C4-2B (cell line): ENCODE measurements at regions not wholly inside any gene's neighbourhood (a gene's known extent, or its start where the extent isn't known, plus 50 kb on each side); places are given as distances from the start of the nearest gene placed in this dataset.

Source experiments
- H3K27ac ChIP-seq: fragments of 450-650 bp; 2 replicates; pipeline ENCODE4 v1.5.1; 2017
- ZFX ChIP-seq: fragments of 450-650 bp; IDR thresholded peaks from 2 replicates; pipeline ENCODE4 v1.6.1; 2017
- TF ChIP-seq, protein P1 (sequence below): fragments of 450-650 bp; conservative IDR thresholded peaks from 2 replicates; pipeline ENCODE4 v1.5.1; 2017; ENCODE audit warnings: mild to moderate bottlenecking

DNA sequence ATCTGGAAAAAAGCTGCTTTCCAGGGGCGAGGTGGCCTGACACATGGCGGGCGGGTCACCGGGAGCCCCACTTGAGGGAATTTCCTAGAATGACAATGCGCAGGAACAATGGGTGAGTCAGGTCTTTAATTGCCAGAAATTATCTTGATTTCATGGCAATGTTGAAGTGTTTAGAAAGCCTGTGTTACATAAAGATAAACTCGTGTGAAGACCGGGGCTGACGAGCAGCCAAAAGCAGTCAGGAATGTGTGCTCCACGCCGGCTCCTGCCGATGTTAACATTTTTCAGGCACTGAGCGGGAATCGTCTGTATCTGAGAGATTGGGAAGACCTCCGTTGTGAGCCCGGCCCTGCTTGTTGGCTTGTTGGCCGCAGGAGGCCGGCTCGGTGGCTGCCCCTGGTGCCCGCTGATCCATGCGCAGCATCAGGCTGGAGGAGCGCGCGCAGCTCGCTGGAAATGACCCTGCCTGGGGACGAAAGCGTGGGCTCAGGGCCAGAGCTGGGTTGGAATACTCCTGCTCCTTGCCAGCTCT is 353.1 kb downstream of the FOXL1 start:
- no peak overlapping the region for H3K27ac ChIP-seq
- TF ChIP-seq ZFX: no peak
- TF ChIP-seq, protein P1, sequence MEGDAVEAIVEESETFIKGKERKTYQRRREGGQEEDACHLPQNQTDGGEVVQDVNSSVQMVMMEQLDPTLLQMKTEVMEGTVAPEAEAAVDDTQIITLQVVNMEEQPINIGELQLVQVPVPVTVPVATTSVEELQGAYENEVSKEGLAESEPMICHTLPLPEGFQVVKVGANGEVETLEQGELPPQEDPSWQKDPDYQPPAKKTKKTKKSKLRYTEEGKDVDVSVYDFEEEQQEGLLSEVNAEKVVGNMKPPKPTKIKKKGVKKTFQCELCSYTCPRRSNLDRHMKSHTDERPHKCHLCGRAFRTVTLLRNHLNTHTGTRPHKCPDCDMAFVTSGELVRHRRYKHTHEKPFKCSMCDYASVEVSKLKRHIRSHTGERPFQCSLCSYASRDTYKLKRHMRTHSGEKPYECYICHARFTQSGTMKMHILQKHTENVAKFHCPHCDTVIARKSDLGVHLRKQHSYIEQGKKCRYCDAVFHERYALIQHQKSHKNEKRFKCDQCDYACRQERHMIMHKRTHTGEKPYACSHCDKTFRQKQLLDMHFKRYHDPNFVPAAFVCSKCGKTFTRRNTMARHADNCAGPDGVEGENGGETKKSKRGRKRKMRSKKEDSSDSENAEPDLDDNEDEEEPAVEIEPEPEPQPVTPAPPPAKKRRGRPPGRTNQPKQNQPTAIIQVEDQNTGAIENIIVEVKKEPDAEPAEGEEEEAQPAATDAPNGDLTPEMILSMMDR: no peak

DNA sequence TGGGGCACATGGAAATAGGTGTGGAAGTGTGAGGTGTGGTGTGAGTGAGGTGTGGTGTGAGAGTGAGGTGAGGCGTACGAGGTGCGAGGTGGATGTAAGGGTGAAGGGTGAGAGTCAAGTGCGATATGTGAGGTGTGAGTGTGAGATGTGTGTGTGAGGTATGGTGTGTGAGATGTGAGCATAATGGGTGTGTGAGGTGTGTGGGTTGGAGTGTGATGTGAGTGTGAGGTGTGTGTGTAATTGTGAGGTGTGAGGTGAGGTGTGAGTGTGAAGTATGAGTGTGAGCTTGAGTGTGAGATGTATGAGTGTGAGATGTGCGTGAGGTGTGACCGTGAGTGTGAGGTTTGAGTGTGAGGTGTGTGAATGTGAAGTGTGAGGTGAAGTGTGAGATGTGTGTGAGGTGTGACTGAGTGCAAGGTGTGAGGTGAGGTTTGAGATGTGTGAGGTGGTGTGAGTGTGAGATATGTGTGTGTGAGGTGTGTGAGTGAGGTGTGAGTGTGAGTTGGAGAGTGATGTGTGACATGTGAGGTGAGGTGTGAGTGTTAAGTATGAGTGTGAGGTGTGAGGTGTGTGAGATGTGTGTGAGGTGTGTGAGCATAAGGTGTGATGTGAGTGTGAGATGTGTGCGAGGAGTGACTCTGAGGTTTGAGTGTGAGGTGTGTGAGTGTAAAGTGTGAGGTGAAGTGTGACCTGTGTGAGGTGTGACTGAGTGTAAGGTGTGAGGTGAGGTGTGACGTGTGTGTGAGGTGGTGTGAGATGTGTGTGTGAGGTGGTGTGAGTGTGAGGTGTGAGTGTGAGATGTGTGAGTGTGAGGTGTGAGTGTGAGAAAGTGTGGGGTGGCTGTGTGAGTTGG is 354.0 kb downstream of the FOXL1 start:
- TF ChIP-seq, protein P1: no peak
- TF ChIP-seq ZFX: no peak
- H3K27ac ChIP-seq: no peak overlapping the region

DNA sequence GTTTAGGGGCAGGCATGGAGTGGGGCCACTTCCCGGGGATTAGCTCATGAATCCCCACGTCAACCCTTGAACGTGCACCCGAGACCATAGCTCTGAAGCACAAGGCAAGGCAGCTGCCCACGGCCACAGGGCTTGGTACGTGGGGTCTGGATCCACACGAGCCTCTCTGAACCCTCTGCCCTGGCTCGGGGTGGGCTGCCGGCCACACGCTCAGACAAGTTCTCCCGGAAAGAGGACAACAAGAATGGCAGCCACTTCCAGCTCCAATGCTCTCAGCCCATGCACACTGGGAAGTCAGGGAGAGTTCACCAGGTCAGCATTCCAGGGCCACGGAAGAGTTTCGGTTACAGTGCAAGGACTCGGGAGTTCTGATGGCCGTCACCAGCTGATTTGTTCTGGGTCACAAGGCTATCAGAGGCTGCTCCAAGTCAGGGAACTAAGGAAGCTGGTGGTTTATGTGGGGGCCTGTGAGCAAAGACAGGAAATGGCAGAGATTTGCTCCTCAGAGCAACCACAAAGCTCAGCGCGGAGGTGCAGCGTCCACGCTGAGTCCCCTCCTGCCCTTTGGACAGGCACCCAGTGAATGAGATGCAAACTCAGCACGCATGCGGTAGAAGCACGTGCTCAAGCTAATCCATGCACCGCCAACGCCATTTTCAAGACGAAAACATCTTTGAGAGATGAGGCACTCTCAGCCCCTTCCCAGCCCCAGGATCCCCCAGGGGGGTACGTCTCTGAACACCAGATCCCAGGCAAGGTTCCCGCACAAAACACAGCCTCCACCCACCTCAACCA is 356.4 kb downstream of the FOXL1 start:
- no peak for TF ChIP-seq ZFX
- TF ChIP-seq, protein P1: no peak
- no peak overlapping the region for H3K27ac ChIP-seq

DNA sequence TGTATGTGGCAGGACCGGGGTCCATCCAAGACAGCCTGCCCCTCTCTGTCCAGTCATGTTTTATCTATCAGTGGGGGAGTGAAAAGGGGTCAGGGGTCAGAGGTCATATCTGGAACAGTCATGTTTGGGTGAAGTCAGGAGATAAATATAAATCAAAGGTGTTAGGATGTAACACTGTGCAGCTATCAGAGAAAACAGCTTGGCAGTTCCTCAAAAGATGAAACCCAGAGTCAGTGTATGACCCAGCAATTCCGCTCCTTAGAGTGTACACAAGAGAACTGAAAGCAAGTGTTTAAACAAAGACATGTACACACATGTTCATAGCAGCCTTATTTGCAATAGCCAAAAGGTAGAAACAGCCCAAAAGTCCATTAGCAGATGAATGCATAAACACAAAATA is 361.3 kb downstream of the FOXL1 start:
- TF ChIP-seq, protein P1: no peak
- no peak for TF ChIP-seq ZFX
- H3K27ac ChIP-seq: no peak overlapping the region

DNA sequence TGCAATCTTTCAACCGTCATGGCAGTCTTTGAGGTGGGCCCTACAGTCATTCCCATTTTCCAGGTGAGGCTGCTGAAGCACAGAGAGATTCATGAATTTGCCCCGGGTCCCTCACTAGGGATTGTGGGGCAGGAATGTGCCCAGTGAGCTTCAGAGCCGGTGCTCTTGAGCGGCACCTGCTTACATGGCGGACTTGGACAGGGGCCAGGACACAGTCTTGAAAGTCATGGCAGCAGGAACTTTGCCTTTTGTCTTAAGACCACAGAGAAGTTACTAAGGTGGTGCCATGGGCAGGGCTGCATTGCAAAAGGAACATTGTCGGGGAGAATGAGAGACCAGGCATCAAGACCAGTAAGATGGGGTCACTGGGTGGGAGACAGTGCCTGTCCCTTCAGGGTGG is 363.4 kb downstream of the FOXL1 start:
- H3K27ac ChIP-seq: no peak overlapping the region
- TF ChIP-seq, protein P1: no peak
- no peak for TF ChIP-seq ZFX

DNA sequence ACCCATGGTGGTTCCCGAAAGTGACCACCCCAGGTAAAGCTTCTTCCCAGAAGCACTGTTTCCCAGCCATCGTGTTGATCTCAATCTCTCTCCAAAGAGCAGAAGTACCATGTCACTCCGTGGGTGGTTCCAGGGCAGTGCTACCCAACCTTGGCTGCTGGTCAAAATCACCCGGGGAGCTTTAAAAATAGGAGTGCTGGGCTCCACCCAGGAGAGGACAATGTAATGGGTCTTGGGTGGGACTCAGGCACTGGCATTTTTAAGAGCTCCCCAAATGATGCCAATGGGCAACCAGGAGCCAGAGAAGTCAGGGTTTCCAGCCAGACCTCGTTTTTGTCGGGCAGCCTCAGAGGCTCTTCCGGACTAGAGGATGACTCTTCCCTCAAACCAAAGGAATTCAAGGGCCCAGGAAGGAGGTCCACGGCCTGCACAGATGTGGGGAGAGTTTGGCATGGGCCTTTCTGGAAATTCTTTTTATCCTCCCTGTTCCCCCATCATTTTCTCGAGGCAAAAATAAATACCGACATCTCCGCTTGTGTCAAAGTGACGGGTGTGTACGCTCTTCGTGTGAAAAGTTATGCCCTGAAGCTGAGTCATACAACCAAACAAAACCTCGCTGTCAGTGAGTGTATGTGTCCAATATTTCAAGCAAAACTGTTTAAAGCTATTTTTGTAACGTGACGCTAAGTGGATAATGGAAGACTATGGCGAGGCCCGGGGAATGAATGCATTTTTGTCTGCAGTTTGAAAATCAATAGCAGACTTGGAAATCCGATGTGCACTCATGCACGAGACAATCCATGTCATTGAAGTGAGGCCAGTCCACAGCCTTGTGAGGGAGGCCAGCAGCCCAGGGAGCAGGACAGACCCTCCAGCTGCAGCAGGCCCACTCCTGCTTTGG is 364.1 kb downstream of the FOXL1 start:
- no peak overlapping the region for H3K27ac ChIP-seq
- TF ChIP-seq, protein P1: no peak
